A673 (cell line): ENCODE measurements at regions not wholly inside any gene's neighbourhood (a gene's known extent, or its start where the extent isn't known, plus 50 kb on each side); places are given as distances from the start of the nearest gene placed in this dataset.

Experiments used
- EZH2 ChIP-seq: fragments of 200-600 bp; sonication (generic); IDR thresholded peaks from 2 replicates; pipeline ENCODE4 v1.6.1; 2017; ENCODE audit warnings: borderline replicate concordance, low read depth, mild to moderate bottlenecking, mixed read lengths, antibody characterized with exemption, low read length; ENCODE audit not compliant: poor library complexity, severe bottlenecking
- TF ChIP-seq, protein P1 (sequence below): fragments of 300-800, 200-600 bp; sonication (generic); conservative IDR thresholded peaks from 2 replicates; pipeline ENCODE4 v1.5.1; 2017; ENCODE audit warnings: low read depth, mild to moderate bottlenecking, antibody characterized with exemption, low read length, moderate library complexity, mixed read lengths

DNA sequence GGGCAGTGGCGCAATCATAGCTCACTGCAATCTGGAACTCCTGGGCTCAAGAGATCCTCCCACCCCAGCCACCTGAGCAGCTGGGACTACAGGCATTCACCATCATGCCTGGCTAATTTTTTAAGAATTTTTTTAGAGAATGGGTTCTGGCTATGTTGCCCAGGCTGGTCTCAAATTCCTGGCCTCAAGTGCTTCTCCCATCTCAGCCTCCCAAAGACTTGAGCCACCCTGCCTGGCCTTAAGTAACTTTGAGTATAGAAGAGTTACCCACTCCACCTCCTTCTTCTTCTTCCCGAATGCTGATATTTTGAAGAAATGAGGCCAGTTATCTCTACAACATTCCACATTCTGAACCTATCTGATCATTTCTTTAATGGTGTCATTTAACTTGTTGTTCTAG lies 72.4 kb upstream of the WWC2 start:
- TF ChIP-seq, protein P1, sequence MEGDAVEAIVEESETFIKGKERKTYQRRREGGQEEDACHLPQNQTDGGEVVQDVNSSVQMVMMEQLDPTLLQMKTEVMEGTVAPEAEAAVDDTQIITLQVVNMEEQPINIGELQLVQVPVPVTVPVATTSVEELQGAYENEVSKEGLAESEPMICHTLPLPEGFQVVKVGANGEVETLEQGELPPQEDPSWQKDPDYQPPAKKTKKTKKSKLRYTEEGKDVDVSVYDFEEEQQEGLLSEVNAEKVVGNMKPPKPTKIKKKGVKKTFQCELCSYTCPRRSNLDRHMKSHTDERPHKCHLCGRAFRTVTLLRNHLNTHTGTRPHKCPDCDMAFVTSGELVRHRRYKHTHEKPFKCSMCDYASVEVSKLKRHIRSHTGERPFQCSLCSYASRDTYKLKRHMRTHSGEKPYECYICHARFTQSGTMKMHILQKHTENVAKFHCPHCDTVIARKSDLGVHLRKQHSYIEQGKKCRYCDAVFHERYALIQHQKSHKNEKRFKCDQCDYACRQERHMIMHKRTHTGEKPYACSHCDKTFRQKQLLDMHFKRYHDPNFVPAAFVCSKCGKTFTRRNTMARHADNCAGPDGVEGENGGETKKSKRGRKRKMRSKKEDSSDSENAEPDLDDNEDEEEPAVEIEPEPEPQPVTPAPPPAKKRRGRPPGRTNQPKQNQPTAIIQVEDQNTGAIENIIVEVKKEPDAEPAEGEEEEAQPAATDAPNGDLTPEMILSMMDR = no peak
- no peak for TF ChIP-seq EZH2
